ENCODE measurements at regions not wholly inside any gene's neighbourhood (a gene's known extent, or its start where the extent isn't known, plus 50 kb on each side); places are given as distances from the start of the nearest gene placed in this dataset.

- no peak for DNase-seq (ENCODE audit: insufficient read length, low spot score, missing footprints)
- H3K27me3 ChIP-seq (ENCODE audit: insufficient read depth, low read length): no peaks in the 10 kb centered on the region
- no peak overlapping the region for H3K27ac ChIP-seq (ENCODE audit: low read depth, low read length)
- TF ChIP-seq CTCF (IDR thresholded peaks at IDR 0.05; ENCODE audit: extremely low read depth, low read depth, low read length): no peak
- H3K4me3 ChIP-seq (ENCODE audit: insufficient read depth, low read length): no peak overlapping the region
- H2AFZ ChIP-seq (ENCODE audit: low read length): no peak overlapping the region
- no peaks in the 10 kb centered on the region for H3K79me2 ChIP-seq (ENCODE audit: insufficient read depth, low read length)
- H3K36me3 ChIP-seq (ENCODE audit: insufficient read depth, low read length): no peaks in the 10 kb centered on the region
- no peaks in the 10 kb centered on the region for H3K4me1 ChIP-seq (ENCODE audit: insufficient read depth, low read length)
- H3K4me2 ChIP-seq (ENCODE audit: insufficient read depth, low read length): no peak overlapping the region
- H4K20me1 ChIP-seq (ENCODE audit: insufficient read depth, low read length): no peaks in the 10 kb centered on the region
- no peaks in the 10 kb centered on the region for H3K9me3 ChIP-seq (ENCODE audit: low read depth, low read length)
Measured at GRCh38 chr18:67347438-67347837, 169.1 kb downstream of the DSEL start.

- H3K4me2 ChIP-seq (ENCODE audit: insufficient read depth, low read length): no peak overlapping the region
- no peak overlapping the region for H2AFZ ChIP-seq (ENCODE audit: low read length)
- no peak for TF ChIP-seq CTCF (IDR thresholded peaks at IDR 0.05; ENCODE audit: extremely low read depth, low read depth, low read length)
- no peaks in the 10 kb centered on the region for H3K27me3 ChIP-seq (ENCODE audit: insufficient read depth, low read length)
- H3K79me2 ChIP-seq (ENCODE audit: insufficient read depth, low read length): no peaks in the 10 kb centered on the region
- no peak overlapping the region for H3K4me3 ChIP-seq (ENCODE audit: insufficient read depth, low read length)
- no peaks in the 10 kb centered on the region for H3K36me3 ChIP-seq (ENCODE audit: insufficient read depth, low read length)
- H3K9me3 ChIP-seq (ENCODE audit: low read depth, low read length): no peaks in the 10 kb centered on the region
- no peaks in the 10 kb centered on the region for H4K20me1 ChIP-seq (ENCODE audit: insufficient read depth, low read length)
- H3K27ac ChIP-seq (ENCODE audit: low read depth, low read length): no peak overlapping the region
- no peaks in the 10 kb centered on the region for H3K4me1 ChIP-seq (ENCODE audit: insufficient read depth, low read length)
- no peak for DNase-seq (ENCODE audit: insufficient read length, low spot score, missing footprints)
Measured at GRCh38 chr18:67342159-67342558, 174.4 kb downstream of the DSEL start.

GRCh38 chr18:67337696-67338095 lies 178.8 kb downstream of the DSEL start:
- no peak overlapping the region for H3K4me2 ChIP-seq (ENCODE audit: insufficient read depth, low read length)
- H3K27ac ChIP-seq (ENCODE audit: low read depth, low read length): no peak overlapping the region
- TF ChIP-seq CTCF (IDR thresholded peaks at IDR 0.05; ENCODE audit: extremely low read depth, low read depth, low read length): no peak
- no peaks in the 10 kb centered on the region for H3K9me3 ChIP-seq (ENCODE audit: low read depth, low read length)
- H3K27me3 ChIP-seq (ENCODE audit: insufficient read depth, low read length): no peaks in the 10 kb centered on the region
- H3K4me1 ChIP-seq (ENCODE audit: insufficient read depth, low read length): no peaks in the 10 kb centered on the region
- H3K36me3 ChIP-seq (ENCODE audit: insufficient read depth, low read length): no peaks in the 10 kb centered on the region
- DNase-seq (ENCODE audit: insufficient read length, low spot score, missing footprints): no peak
- no peaks in the 10 kb centered on the region for H3K79me2 ChIP-seq (ENCODE audit: insufficient read depth, low read length)
- no peak overlapping the region for H2AFZ ChIP-seq (ENCODE audit: low read length)
- H3K4me3 ChIP-seq (ENCODE audit: insufficient read depth, low read length): no peak overlapping the region
- H4K20me1 ChIP-seq (ENCODE audit: insufficient read depth, low read length): no peaks in the 10 kb centered on the region

- H3K79me2 ChIP-seq (ENCODE audit: insufficient read depth, low read length): no peaks in the 10 kb centered on the region
- H3K4me2 ChIP-seq (ENCODE audit: insufficient read depth, low read length): no peak overlapping the region
- H3K4me3 ChIP-seq (ENCODE audit: insufficient read depth, low read length): no peak overlapping the region
- peaks cover 5% of the 10 kb centered on the region for H3K4me1 ChIP-seq (ENCODE audit: insufficient read depth, low read length)
- no peak overlapping the region for H3K27ac ChIP-seq (ENCODE audit: low read depth, low read length)
- DNase-seq (ENCODE audit: insufficient read length, low spot score, missing footprints): peak; percentile 9
- no peaks in the 10 kb centered on the region for H3K36me3 ChIP-seq (ENCODE audit: insufficient read depth, low read length)
- H3K27me3 ChIP-seq (ENCODE audit: insufficient read depth, low read length): no peaks in the 10 kb centered on the region
- H3K9me3 ChIP-seq (ENCODE audit: low read depth, low read length): no peaks in the 10 kb centered on the region
- H4K20me1 ChIP-seq (ENCODE audit: insufficient read depth, low read length): no peaks in the 10 kb centered on the region
- no peak overlapping the region for H2AFZ ChIP-seq (ENCODE audit: low read length)
- TF ChIP-seq CTCF (IDR thresholded peaks at IDR 0.05; ENCODE audit: extremely low read depth, low read depth, low read length): no peak
Measured at GRCh38 chr18:67331857-67332256, 184.7 kb downstream of the DSEL start.
